Ecto neural progenitor cell (in vitro differentiated cells): ENCODE measurements at regions not wholly inside any gene's neighbourhood (a gene's known extent, or its start where the extent isn't known, plus 50 kb on each side); places are given as distances from the start of the nearest gene placed in this dataset.

Experiments
- DNase-seq: peaks from one replicate; pipeline ENCODE4 v3.0.0-alpha.2; 2018; ENCODE audit warnings: low spot score

- DNase-seq = no peak
These were observed 594.9 kb downstream of the TECRL start for GRCh38 chr4:63814171-63814964.

DNA sequence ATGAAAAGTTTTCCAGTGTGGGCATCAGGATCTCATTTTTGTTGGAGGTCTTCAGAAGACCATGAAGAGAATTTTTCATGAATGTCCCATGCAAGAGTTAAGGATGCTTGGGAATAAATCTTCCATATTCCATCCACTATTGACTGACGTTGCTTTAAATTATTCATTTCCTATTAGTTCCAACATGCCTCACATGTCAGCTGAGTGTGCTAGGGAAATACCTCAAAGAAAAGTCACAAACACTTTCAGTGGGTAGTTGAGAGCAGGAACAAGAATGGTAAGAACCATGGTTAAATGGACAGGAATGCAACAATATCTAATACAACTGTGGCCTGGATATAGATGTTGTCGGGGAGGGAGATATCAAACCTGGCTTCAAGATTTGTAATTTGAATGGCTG is 610.1 kb downstream of the TECRL start:
- no peak for DNase-seq

DNA sequence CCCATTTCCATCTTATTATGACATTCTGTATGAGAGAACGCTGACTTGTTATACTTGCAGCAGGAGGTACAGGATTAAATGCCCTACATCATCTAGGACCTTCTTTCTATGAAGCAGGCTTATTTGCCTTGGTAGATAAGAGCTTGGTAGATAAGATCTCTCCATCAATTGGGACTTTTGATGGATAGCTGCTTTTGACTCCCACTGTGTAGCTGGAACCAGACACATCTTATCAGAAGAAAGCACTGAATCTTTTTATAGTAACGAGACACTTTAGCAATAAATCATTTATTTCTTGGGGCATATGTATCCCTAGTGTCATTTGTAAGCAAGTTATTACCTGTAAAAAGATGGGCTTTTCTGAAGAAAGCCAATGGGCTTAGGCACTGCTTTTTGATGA is 613.9 kb downstream of the TECRL start:
- no peak for DNase-seq

GRCh38 chr4:63790377-63790776 is 618.9 kb downstream of the TECRL start:
- no peak for DNase-seq

DNA sequence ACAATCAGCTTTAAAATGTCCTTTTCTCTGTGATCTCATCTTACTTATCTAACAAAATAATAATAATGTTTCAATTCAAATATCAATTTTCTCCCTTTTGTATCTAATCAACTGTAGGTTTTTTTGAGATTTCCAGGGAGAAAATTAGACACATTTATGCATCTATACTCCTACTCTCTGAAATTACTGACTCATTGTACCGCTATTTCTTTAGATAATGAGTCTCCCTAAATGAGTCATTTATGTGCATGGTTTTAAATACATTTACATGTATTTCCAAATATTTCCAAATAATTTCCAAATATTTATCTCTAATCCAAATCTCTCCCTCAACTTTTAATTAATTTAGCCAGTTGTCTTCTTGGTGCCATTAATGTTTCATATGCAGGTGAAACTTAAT is 621.0 kb downstream of the TECRL start:
- DNase-seq = no peak

GRCh38 chr4:63787326-63787725 is 621.9 kb downstream of the TECRL start:
- no peak for DNase-seq

- DNase-seq = no peak
These were observed 623.1 kb downstream of the TECRL start for GRCh38 chr4:63786171-63786570.

GRCh38 chr4:63784822-63785221 is 624.4 kb downstream of the TECRL start:
- DNase-seq = no peak

GRCh38 chr4:63777601-63778000 is 631.6 kb downstream of the TECRL start:
- DNase-seq = no peak

DNA sequence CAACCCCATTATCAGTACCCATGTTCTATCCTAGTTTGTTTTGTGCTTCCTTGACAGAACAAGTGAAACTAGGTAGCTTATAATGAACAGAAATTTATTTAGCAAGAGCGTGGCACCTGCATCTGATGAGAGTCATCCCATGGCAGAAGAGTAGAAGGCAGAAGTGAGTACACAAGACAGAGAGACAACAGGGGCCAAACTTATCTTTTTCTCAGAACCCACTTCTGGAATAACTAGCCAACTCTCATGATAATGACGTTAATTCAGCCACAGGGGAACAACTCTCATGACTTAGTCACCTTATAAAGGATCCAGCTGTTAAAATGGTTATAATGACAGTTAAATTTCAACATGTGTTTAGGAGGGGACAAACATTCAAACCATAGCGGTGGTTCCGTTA is 644.9 kb downstream of the TECRL start:
- no peak for DNase-seq

DNA sequence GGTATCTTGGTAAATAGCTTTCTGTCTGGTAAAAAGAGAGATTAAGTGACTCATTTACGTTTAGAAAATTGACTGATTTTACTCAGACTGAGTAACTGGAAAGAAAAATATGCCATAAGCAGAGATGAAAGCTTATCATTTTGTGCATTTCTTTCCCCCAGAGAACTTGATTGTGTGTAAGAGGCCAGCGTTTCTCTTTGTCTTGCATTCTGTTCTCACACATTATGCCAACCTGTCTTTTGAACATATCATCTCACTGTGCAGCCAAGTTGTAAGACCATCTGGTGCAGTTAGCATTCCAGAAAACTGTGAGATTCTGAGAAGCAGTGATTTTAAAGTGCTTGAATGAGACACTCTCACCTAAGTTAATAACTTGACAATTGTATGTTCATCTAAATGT is 651.3 kb downstream of the TECRL start:
- no peak for DNase-seq

DNA sequence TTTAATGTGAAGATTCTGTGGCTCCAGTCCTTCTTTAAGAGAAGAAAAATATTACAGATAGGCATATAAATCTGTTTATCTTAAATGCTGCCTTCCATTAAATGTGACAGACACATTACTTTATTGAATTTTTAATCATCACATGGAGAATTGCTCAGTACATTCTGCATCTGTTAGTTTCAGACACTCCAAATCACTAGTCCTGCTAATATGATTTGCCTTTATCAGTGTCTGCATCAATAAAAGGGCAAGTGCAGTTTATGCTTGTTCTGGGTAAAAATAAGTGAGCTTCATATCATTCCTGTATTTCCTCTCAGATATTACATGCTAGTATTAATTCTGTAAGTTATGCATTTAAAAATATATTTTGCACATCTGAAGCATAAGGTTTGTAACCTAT is 666.4 kb downstream of the TECRL start:
- no peak for DNase-seq

DNA sequence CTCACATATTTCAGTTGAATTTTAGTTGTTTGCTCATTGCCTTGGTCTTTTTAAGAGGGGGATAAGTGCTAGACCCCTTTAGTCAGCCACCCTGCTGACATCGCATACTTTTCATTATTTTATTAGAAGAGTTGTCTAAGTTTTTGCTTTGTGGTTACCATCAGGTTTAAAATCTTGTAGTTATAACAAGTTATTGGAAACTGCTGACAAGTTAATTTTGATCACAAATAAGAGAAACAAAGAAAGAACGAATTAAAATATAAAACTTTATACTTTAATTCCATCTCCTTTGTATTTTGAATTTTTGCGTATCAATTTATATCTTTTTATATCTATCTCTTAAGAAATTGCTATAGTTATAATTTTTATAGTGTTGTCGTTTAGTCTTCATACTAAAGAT is 679.7 kb downstream of the TECRL start:
- no peak for DNase-seq

DNA sequence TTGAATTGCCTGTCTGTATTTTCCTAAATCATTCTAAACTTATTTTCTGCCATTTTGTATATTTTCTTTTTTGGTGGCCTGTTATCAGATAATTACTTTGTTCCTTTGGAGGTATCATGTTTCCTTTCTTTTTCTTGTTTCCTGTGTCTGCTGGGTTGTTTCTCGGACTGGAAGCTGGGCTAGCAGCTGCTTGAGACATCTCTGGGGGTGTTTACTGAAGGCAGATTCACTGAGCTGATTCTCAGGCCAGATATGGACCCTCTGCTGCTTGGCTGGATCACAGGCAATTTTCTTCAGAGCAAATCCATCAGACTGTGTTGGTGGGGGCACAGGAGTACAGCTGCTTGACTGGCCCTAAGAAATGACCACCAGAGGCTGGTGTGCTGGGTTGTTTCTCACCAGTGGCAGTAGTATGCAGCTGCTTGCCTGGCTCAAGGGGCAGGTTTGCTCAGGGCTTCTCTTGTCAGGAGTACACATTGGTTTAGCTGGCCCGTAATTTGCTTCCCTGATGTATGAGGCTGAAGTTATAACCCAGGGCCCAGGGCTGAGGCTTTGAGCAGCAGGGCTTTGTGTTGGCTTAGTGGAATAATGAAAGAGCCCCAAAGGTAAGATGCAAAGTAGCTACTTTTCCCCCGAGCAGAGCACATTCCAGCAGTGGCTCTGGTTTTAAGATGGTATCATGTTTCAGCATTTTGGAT is 680.6 kb downstream of the TECRL start:
- peak; percentile 62 for DNase-seq

DNA sequence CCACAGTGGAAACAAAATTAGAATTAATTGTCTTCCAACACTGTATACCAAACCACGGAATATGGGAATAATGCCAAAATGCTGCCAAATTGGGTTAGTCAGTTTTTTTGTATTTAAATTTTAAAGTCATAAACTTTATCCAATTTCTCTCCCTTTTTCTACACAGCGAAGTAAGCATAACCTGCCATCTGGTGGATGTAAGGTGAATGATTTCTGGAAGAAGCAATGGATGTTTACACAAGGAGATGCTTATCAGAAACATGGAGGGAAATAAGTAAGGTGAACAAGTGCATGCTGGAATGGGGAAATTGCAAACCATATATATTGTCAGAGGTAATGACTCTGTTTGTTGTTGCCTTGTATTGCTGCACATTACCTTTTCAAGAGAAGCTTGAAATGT is 691.9 kb downstream of the TECRL start:
- no peak for DNase-seq

GRCh38 chr4:63708661-63709060 is 700.6 kb downstream of the TECRL start:
- DNase-seq = no peak

DNA sequence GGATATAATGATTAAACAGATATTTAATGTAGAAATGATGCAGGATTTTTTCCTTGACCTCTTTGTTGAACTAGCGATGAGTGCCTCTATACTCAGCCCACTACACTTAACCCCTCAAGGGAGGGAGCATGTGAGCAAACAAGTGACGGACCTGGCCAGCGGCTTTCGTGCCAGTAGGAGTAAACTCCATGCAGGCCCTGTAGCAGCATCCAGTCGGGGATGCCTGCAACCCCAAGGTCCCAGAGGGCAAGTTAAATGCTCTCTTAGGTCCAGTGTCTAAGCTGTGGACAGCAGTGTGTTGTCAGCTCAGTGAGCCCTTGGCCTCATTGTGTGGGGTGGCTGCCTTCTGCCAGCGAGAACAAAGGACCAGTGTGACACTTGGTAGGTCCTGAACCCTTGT is 708.7 kb downstream of the TECRL start:
- no peak for DNase-seq

- no peak for DNase-seq
These were observed 715.9 kb downstream of the TECRL start for GRCh38 chr4:63693321-63693720.

- no peak for DNase-seq
These were observed 730.8 kb downstream of the TECRL start for GRCh38 chr4:63678358-63678931.

- no peak for DNase-seq
These were observed 738.5 kb downstream of the TECRL start for GRCh38 chr4:63670735-63671134.

DNA sequence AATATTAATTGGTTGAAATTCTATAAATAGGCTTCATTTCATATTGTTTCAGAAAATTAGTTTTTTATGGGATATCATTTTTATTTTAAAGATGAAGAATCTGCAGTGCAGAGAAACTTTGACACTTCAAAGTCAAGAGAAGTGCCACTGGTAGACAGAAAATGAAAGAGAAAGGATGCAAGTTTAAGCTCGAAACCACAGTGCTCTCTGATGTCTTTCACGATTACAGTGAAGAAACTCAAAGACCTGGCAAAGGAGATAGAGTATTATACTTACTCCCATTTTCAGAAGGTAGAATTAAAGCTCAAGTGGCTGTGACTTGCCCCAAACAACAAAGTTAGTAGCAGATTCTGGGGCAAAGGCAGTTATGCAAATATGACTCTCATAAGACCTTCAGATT is 745.4 kb downstream of the TECRL start:
- no peak for DNase-seq

DNA sequence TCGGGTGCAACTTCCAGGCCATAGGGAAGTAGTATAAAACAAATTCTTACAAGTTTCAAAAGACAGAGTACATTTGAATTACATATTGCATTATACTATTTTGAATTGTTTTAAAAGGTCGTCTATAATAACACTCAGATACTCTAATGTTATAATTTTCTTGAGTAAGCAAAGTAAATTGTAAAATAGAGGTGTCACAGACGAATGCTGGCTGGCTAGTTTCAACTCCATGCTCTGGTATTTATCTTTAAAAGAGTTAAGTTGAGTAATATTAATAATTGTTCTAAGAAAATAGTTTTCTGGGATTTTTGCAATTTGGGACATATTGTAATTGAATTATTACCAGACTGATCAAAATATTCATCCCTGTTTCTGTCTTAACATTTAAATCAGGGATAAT is 764.9 kb downstream of the TECRL start:
- no peak for DNase-seq

GRCh38 chr4:63637270-63637669 is 772.0 kb downstream of the TECRL start:
- no peak for DNase-seq
